NCI-H1694 (cell line): ENCODE measurements at regions not wholly inside any gene's neighbourhood (a gene's known extent, or its start where the extent isn't known, plus 50 kb on each side); places are given as distances from the start of the nearest gene placed in this dataset.

Experiments
- DNase-seq: peaks from one replicate; lab custom pipeline; 2025; lab: John Stamatoyannopoulos, UW

DNA sequence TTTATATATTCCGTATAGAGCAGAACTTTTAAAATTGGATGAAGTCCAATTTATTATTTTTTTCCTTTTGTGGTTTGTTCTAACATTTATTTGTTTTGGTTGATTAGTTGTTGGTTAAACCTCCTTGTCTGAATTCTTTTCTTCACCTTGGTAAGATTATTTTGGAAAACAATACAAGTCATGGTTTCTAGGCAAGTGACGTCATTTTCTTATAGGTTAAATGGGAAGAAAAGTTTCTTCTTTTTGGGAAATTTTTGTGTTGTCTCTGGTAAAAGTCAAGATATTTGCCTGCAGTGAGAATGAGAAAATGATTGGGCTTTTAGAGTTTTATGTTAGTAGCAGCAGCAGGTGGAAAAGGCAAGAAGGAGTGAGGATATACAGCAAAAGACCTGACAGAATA lies 197.9 kb downstream of the OTOR start:
- no peak for DNase-seq

DNA sequence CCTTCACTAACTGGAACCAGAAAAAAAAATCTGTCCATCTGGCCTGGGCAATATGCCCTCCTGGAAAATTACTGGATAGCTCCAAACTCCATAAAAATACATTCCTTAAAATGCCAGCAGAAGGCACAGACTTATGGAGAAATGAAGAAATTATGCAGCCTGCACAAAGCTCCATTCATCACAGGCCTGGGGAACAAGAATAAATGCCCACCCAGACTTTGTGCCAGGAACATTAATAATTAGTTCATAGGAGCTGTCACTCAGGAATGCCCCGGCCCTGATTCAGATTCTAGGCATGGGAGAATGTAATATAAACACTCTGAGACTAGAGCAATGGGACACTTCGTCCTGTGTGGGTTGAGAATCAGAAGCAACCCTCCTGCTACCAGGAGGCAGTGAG lies 199.3 kb downstream of the OTOR start:
- DNase-seq = no peak

DNA sequence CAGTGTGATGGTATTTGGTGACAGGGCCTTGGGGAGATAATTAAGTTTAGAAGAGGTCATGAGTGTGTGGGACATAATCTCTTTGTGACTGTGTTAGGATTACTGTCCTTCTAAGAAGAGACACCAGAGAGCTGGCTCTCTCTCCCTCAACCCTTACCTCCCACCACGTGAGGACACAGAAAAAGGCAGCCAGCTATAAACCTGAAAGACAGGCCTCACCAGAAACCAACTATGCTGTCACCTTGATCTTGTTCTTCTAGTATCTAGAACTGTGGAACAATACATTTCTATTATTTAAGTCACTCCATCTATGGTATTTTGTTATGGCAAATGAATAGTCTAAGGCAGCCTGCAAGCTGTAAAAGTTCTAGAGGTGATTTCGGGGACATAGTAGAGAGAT lies 203.7 kb downstream of the OTOR start:
- no peak for DNase-seq

DNA sequence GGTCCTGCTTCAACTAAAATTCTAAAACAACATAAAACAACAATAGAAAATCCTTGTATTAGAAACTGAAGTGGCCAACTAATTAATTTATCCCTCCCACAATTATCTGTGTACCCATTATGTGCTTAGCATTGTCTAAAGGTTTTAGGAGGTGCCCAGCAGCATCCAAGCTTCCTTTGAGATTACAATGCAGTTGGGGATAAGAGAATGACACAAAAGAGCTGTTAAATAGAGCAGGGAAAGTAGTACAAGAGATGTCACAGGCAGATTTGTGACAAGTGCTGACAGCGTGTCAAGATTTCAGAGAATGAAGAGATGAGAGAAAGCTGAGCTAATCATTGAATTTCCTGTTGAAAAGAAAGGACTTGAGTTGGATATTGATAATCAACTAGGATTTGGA lies 204.8 kb downstream of the OTOR start:
- no peak for DNase-seq

DNA sequence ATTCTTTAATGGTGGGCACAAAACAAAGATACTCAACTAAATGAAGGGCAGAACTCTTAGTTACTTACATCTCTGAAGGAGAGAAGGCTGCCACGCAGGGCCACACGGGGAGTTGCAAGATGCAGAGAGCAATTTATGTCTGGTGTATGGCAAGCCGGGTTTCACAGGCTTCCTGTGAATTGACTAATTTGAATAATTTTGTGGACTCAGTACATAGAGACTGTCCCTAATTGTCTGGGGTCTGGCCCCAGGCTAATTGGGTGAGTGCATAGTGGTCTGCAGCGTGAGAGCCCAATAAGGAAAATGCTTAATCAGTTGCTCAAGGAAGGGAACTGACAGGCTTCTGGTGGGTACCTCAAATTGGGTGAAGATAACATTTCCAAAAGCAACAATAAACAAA lies 205.7 kb downstream of the OTOR start:
- no peak for DNase-seq

DNA sequence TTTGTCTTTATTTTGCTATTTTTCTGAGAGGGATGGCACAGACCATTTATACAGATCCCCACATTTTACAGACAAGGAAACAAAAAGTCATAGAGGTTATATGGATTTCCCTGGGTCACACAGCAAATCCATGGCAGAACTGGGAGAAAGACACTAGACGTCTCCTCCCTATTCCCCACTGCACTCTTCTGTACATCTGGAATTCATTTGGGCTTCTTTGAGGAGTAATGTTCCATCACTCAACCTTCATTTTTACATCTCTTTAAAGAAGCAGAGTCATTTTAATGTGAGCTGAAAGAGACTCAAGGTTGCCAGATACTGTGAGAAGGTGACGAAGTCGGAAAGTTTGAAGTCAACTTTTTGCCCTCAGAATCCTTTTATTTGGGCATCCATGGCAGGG lies 207.3 kb downstream of the OTOR start:
- DNase-seq = no peak

DNA sequence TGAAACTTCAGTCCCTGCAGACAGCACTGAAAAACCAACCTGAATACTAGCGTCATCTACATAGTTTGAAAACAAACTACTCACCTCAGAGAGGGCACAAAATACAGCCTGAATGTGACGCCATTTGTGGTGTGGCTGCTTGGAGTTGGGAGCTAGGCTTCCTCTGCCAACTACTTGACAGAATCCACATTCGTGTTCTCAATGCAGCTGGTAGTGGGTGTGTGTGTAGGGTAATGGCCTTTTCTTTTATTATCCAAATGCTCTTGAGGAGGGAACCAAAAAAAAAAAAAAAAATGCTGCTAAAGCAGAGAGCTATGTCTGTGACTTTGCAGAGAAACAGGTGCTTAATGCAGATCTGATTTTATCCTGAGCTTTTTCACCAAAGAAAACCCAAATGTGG lies 207.8 kb downstream of the OTOR start:
- DNase-seq = no peak

DNA sequence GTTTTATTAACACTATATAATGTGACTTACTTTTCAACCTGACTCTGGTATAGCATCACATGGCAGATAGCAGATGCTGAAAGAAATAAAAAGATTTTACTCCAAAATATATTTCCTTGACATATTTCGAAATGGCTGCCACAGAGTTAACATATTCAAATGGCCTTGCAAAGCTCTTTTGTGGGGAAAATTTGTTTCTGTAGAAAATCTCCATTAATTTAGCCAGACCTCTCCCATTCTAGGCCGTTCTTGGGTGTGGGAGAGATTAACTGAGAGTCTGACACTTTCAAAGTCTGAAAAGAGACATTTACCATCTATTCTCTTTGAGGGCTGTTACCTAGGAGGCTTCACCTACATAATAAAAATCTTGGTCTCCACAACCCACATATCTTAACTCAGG lies 217.2 kb downstream of the OTOR start:
- DNase-seq = no peak

DNA sequence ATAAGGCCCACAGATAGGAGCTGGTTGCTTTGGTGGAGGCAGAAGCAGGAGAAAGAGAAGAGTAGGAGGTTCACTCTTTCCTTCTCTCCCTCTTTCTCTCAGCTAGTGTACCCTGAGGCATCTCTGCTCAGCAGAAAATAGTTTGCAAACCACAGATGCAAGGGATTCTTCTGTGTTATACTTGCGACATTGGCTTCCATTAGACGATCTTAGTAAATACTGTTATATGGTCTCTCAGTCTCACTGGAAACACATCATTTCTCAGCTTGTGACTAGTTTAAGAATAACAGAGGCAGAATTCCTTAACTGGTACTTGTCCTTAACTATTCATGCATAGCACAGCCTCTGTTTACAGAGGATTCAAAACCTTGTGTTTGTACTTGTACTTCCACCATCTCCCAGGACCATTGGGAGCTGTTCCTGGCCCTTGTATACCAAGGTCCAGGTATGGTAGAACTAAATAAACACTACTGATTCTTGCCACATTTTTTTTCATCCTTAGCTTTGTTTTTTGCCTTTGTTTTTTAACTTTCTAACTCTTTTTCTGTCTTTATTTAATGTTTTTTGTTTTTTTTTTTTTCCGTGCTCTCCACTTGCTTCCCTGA lies 218.2 kb downstream of the OTOR start:
- no peak for DNase-seq

DNA sequence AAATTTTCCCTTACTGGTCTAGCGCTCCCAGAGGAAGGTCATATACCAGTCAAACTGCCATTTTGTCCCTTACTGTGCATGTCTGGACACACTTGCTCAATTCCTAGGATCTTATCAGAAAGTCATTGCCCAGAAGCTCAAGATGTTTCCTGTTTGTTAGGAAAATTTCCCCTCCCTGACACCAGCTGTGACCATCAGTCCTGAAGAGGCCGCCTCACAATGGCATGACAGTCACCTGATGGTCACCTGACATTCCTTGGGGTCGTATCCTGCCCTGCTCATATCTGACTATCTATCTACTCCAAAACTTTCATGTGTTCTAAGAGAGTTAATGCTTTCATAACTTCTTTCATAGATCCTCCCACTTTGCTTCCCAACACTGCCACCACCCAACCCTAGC lies 219.9 kb downstream of the OTOR start:
- no peak for DNase-seq

DNA sequence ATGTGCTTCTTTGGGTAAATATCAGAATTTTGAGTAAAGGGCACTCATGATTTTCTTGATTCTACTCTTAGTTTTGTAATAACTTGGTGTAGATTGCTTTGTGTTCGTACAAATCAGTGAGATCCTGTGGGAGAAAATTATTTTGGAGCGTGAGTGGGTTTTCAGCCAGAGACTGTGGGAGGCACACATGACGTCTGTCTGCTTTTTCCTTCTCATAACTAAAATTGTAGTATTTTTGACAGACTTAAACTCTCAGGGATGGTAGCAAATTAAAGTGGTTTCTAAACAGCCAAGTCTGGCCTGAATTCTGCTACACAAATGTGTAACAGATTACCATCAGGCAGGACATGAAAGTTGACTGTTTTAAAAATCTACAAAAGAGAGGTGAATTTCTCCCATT lies 222.6 kb downstream of the OTOR start:
- no peak for DNase-seq

DNA sequence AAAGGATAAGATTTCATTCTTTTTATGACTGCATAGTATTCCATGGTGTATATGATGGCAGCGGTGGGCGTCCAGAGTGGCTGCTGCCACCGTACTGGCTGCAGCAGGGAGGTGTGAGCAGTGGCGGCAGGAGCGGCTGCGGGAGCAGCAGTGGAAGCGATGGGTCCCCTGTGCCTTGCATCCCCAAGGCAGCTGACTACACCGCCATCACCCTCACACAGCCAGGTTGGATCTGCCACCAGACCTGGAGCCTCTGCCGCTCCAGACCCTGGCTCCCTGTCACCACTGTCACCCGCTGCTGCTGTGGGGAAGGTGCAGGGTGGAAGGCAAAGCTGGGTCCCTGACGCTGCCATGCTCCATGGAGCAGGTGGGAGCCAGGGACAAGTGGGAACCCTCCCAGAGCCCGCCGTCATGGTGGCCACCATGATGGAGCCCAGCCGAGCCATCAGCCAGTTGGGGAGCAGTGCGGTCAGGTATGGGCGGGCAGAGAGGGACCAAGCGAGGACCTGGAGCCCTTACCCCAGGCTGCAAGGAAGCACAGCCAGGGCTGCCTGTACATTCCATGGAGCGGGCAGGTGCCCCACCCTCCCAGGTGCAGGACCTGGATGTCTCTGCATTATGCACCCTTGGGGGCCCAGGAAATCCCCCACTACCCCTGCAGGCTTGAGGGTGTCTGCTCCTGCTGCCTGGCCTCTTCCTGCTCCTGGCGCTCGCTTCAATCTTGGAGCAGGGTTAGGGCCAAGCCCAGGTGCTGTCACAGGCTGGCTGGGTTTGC lies 226.1 kb downstream of the OTOR start:
- DNase-seq = no peak

DNA sequence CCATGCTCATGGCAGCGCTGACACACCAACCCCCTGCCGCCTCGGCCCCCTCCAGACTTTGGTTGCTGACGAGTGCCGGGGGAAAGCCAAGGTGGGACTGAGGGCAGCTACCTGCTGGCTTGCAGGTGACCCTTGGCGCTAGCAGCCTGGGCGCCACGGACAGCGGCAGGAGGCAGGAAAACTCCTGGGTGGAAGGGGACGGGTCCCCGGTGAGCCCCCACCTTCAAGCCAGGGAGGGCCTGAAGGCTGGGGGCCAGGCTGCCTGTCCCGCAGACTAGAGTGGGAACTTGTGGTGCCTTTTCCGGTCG lies 226.7 kb downstream of the OTOR start:
- no peak for DNase-seq

DNA sequence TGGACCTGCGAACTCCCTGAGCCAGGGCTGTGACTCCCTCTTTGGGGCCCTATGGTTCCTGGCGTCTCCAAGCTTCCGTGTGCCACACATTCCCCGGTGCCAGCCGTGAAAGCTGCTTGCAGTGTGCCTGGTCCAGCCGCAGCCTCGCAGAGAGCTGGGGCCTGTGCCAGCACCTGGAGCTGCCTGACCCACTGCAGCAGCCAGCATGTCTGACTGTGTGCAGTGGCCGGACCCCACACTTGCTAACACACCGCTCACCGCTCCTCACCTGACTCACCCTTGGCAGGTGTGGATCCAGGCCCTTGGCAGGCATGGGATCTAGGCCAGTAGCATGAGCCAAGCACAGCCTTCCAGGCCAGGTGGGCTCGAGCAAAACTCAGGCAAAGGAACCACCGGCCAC lies 227.5 kb downstream of the OTOR start:
- no peak for DNase-seq

DNA sequence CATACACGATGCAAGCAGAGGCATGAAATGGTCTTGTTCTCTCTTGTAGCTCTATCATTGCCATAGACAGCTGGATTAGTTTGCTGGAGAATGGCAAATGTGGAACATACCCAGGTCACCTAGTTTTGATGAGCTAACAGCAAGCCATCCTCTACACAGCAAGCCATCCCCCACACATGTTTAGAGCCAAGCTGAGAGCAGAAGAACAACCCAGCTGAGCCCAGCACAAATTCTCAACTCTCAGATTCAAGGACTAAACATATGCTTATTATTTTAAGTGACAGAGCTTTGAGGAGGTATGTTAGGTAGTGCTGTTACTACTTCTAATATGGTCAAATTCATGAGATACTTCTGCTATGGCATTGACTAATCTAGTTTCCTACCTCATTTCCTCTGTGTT lies 230.3 kb downstream of the OTOR start:
- DNase-seq = no peak

DNA sequence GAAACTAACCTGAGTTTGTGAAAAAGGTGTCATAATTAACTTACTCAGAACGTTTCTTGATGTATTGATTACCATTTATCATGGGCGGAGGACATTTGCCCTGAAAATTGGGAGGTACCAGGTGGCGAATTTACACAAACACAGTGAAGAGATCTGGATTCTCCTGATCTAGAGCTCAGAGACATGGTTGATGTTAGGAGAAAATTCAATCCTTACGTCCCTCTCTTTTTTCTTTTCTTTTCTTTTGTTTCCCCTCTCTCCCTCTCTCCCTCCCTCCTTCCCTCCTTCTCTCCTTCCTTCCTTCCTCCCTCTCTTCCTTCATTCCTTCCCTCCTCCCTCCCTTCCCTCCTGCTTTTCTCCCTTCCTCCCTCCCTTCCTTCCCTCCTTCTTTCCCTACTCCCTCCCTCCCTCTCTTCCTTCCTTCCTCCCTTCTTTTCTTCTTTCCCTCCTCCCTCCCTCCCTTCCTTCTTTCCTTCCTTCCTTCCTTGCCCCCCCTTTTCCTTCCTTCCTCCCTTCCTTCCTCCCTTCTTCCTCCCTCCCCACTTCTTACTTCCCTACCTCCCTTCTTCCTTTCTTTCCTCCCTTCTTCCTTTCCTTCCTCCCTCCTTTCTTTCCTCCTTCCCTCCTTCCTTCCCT lies 234.1 kb downstream of the OTOR start:
- no peak for DNase-seq

DNA sequence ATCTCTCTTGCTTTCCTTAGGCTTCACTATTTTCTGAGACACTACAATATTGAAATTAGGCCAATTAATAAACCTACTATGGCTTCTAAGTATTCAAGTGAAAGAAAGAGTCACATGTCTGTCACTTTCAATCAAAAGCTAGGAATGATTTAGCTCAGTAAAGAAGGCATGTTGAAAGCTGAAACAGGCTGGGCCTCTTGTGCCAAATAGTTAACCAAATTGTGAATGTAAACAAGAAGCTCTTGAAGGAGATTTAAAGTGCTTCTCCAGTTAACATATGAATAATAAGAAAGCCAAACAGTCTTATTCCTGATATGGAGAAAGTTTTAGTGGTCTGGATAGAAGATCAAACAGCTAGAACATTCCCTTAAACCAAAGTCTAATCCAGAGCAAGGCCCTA lies 236.3 kb downstream of the OTOR start:
- DNase-seq = no peak

DNA sequence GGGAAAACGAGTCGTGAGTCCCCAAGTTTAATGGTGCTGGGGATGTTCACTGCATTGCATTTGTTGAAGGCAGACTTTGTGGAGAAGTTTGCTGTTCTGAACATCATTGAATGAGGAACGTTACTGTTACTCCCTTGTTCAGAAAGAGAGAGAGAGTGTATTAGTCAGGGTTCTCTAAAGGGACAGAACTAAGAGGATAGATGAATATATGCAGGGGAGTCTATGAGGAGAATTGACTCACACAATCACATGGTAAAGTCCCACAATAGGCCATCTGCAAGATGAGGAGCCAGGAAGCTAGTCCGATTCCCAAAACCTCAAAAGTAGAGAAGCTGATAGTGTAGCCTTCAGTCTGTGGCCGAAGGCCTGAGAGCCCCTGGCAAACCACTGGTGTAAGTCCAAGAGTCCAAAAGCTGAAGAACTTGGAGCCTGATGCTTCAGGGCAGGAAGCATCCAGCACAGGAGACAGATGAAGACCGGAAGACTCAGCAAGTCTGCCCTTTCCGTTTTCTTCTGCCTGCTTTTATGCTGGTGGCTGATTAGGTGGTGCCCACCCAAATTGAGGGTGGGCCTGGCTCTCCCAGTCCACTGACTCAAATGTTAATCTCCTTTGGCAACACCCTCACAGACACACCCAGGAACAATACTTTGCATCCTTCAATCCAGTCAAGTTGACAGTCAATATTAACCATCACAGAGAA lies 223.5 kb upstream of the PCSK2 start:
- no peak for DNase-seq

DNA sequence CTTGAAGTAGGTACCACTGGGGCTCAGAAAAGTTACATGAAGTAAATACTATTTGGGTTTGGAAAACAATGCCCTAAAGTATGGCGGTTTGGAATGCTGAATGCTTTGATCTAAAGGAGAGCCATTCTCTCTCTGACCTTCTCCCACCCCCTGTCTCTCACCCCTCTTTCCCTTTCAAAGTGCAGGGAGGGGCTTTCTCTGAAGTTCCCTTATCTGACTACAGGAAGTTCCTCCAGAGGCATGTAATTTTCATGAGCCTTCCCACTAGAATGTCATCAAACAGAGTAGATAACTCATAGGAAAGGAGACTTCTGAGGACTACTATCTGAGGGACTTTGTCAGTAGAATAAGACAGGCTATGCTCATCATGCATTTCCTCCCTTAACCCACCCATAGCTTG lies 216.7 kb upstream of the PCSK2 start:
- no peak for DNase-seq

DNA sequence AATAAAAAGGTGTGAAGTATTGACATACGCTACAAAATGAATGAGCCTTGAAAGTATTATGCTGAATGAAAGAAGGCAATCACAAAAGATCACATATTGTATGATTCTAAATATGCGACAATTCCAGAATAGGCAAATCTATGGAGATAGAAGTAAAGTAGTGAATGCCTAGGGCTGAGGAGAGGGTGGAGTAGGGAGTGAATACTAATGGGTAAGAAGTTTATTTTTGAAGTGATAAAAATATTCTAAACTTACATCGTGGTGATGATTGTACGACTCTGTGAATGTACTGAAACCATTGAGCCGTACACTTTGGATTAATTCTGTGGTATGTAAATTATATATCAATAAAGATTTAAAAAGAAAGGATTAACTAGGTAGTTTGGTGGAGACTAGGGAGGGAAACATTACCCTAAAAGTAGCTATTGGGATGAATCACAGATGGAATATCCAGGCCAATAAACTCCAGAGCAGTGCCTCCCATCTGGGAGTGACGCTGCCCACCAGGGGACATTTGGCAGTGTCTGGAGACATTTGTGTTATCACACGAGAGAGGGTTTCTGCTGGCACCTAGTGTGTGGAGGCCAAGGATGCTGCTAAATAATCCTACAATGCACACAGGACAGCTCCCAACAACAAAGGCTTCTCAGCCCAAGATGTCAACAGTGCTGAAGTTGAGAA lies 214.2 kb upstream of the PCSK2 start:
- no peak for DNase-seq

DNA sequence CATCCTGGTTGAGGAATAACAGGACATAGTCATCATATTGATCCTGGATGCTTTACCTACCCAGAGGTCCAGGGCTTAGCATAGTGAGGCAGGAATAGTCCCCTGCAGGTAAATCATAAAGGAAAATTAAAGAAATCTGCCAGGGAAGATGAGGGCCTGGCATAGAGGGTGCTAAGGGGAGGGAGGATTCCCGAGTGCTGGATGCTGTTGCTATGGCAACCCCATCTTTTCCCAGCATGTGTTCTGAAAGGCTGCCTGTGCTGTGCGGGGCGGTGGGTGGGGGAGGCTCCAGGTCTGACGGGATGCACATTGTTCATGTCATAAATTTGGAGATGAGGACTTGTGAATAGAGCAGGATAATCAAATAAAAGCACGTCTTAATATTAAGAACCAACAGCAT lies 212.6 kb upstream of the PCSK2 start:
- DNase-seq = no peak

DNA sequence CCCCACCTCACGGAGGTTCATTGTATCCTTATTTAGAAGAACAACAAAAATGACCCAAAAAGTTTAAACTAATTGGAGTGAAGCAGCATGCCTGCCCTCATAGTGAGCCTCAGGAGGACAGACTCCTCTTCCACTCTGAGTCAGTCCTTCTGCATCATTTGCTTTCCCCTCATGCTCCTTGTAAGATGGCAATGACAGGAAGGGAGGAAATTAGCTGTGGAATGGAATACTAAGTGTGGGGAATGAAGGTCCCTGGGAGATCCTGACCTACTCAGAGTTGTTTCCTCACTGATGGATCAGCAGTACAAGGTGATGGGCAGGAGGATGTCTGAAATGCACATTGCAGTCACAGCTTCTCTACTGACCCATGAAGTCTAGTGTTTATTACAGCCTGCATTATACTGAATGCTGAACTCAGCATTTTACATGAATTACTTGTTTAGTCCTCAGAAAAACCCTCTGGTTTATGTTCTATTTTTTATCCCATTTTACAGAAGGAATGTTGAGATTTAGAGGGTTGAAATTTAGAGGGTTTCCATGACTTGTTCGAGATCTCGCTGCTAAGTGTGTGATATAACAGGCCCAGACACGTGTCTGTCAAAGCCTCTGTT lies 212.0 kb upstream of the PCSK2 start:
- DNase-seq = no peak
